ENCODE measurements at regions not wholly inside any gene's neighbourhood (a gene's known extent, or its start where the extent isn't known, plus 50 kb on each side); places are given as distances from the start of the nearest gene placed in this dataset.
A peak's percentile ranks its signal among the peaks of the same experiment; 100 is the strongest.

DNA sequence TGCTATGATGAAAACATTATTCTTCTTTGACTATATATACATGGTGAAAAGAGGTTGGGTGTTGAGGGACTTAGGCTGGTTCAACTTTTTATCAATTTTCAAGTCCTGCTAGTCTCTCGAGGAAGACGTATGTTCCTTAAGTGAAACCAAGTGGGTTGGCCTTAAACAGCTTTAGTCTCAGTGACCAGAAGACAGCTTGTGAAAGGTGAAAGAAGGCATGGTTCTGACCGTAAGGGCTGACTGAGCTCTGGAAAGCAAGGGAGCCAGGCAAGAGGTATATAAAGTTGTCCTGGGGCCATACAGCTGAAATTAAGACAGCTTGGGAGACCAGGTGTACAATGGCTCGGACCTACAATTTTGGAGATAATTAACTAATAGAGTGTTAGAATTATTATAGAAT is 128.9 kb upstream of the TP63 start:
- no peak for DNase-seq

DNA sequence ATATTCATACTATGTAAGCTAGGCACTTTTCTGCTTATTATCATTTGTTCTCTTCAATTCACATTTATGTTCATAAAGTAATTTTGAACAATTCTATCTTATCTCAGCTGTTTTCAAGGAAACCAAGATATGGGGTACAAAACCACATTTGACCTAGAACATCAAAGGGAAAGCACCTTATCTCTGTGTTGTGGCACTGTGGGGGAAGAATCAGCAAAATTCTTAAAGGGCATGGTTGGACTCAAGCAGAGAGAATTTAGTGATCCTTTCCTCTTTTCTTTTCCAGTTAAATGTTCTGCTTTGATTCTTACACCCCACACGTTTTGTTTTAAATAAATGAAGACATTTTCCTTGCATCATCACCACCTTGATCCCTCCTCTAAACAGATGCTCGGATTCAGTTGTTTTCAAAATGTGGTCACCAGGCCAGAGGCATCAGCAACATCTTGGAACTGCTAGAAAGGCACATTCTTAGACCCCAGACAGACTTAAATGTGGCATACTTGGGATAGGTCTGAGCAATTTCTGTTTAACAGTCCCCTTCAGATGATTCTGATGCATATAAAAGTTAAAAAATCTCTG is 128.4 kb upstream of the TP63 start:
- no peak for DNase-seq

GRCh38 chr3:189507856-189508255 is 123.3 kb upstream of the TP63 start:
- DNase-seq = no peak

DNA sequence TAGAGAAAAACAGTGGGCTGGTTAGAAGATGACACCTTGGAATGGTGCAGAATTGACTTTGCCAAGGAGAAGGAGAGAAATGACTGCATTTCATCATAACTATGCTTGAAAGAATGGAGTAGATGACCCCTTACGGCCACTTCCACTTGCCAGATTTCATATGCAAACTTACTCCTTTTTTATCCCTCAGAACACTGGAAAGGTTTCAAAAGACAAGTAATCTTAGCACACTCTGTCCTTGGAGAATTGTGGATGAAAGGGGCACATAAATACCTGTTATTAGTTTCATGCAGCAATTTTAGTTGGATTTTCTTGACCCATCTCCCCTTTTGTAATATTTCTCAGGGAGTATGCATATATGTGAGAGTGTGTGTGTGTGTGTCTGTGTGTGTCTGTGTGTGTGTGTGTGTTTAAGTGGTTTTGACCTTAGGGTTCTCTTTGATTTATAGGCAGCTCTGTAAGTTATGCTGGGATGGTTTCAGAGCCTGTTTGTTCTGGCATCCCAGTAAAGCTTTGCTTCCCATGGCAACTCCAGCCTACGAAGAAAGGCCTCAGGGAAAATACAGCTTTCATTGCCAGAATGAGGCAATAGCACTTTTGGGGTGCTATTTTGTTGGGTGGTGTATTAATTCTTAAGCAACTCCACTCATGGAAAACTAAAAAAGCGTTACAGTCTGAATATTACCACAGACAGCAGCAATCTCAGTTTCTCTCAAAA is 122.2 kb upstream of the TP63 start:
- no peak for DNase-seq

- DNase-seq = no peak
These were observed 119.2 kb upstream of the TP63 start for GRCh38 chr3:189512039-189512438.

DNA sequence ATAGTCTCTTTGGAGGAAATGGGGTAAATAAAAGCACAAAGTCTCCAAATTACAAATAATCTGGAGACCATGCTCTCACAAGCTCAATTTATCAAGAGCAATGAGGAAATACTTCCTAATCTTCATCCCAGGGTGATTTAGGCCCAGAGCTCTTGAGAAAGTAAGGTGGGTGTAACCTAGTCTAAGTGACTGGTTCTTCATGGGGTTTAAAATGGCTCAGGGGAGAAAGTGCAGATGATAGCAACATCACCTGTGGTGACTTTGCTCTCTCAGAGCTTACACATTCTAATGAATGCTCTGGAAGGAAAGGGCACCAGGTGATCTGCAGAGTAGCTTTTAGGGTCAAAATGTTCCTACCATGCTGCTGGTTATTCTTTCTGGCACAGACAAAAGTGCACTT is 118.4 kb upstream of the TP63 start:
- DNase-seq = no peak

GRCh38 chr3:189513281-189514117 is 117.7 kb upstream of the TP63 start:
- DNase-seq = no peak

- no peak for DNase-seq
These were observed 115.2 kb upstream of the TP63 start for GRCh38 chr3:189516039-189516438.

GRCh38 chr3:189517981-189518380 is 113.2 kb upstream of the TP63 start:
- DNase-seq = no peak

DNA sequence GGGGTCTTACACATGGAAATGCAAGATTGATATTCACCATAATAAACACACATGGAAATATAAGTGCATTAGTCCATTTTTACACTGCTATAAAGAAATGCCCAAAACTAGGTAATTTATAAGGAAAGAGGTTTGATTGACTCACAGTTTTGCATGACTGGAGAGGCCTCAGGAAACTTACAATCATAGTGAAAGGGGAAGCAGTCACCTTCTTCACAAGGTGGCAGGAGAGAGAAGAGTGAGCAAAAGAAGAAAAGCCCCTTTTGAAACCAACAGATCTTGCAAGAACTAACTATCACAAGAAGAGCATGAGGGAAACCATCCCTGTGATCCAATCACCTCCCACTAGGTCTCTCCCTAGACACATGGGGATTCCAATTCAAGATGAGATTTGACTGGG is 111.7 kb upstream of the TP63 start:
- DNase-seq = no peak

- DNase-seq = no peak
These were observed 101.7 kb upstream of the TP63 start for GRCh38 chr3:189529468-189529867.

GRCh38 chr3:189529889-189530471 is 101.2 kb upstream of the TP63 start:
- DNase-seq = no peak

GRCh38 chr3:189530822-189531221 is 100.4 kb upstream of the TP63 start:
- peak; percentile 67 for DNase-seq

- DNase-seq = no peak
These were observed 99.9 kb upstream of the TP63 start for GRCh38 chr3:189531271-189531670.

DNA sequence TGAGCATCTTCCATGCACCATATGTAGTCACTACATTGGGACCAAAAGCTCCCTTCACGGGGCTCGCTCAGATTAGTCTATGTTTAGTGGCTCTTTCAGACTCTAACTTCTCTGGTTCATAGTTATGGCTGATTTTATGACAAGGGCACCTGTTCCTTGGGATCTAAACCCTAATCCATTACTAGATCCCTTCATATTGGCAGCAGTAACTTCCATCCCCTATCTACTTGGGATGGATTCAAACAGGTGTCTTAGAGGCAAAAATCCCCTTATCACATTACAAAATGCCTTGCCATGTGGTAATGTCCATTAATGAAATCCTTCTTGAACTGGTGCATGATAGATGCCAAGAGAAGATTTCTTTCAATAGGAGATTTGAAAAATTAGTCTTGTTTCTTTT is 96.7 kb upstream of the TP63 start:
- no peak for DNase-seq

- no peak for DNase-seq
These were observed 94.1 kb upstream of the TP63 start for GRCh38 chr3:189537135-189537534.

DNA sequence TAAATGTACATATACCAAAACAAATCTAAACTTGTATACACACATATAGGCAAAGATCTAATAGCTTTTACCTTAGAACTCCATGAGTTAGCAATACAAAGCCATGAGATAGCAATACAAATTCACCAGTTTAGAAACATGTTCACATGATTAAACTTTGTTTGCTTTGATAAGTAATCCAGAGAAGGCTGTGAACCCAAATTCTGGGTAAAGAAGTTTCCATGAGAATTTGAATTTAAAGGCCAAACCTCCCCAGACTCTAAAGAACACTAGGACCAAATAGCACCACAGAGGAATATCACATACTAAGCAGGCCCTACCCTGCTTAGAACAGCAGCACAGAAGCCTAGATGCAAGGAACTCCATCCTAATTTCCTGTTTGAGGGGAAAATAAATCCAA is 83.7 kb upstream of the TP63 start:
- no peak for DNase-seq

GRCh38 chr3:189548053-189548452 is 83.1 kb upstream of the TP63 start:
- DNase-seq = no peak

GRCh38 chr3:189551007-189551406 is 80.2 kb upstream of the TP63 start:
- DNase-seq = no peak

DNA sequence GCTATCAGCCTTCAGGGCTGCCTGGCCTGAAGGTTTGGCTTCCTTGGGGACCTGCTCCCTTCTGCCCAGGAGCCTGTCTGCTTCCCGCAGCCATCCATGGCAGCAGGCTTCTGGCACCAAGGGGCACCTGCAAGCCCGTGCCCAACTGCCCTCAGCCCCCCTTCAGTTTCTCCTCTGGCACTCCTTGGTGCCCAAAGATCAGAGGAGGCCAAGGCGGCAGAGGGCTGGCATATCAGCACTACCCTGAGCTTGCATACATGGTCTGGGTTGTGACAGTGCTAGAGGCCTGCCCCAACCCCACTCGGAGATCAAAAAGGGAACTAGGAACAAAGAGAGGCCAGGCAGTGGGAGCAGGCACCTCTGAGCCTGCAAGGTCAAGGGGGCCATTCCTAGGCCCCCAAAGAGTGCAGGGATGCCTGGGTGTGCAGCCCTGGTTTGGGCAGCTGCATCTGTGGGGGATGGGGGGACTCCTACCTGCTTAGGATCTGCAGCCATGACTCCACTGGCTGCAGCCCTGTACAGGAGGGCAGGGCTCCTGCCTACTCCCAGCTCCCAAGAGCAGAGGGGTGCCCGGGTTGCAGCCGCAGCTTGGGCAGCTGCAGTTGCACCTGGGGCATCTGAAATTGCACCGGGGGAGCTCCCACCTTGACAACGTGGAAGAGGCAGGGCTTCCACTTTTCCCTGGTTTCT is 76.2 kb upstream of the TP63 start:
- DNase-seq = no peak

- no peak for DNase-seq
These were observed 75.7 kb upstream of the TP63 start for GRCh38 chr3:189555558-189555881.

DNA sequence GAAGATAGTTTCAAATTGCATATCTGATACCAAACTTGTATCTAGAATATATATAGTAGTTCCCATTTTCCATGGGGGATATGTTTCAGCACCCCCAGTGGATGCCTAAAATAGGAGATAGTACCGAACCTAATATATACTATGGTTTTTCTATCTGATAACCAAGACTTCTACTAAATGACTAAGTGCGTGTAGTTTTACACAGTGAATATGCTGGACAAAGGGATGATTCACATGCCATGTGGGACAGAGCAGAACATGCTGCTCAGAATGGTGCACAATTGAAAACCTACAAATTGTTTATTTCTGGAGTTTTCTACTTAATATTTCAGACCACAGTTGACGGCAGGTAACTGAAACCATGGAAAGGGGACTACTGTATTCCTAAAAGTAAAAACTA is 73.4 kb upstream of the TP63 start:
- DNase-seq = no peak

- DNase-seq = no peak
These were observed 69.9 kb upstream of the TP63 start for GRCh38 chr3:189561256-189561655.
